NT2/D1 (cell line): ENCODE measurements at regions not wholly inside any gene's neighbourhood (a gene's known extent, or its start where the extent isn't known, plus 50 kb on each side); places are given as distances from the start of the nearest gene placed in this dataset.
"Not testable (repeated sequence)": the region's sequence is repeated elsewhere in the genome, so short reads cannot be mapped to it uniquely, and the experiment has no call there.

Source experiments
- DNase-seq: peaks from one replicate; pipeline ENCODE4 v3.0.0-alpha.2; 2011; ENCODE audit warnings: low read depth, low spot score
- H3K27me3 ChIP-seq: 2 replicates; pipeline ENCODE4 v1.6.0; 2011; ENCODE audit warnings: mild to moderate bottlenecking; ENCODE audit not compliant: insufficient read length, insufficient read depth
- H3K36me3 ChIP-seq: 2 replicates; pipeline ENCODE4 v1.6.1; 2011; ENCODE audit warnings: mild to moderate bottlenecking, low read length, mixed read lengths; ENCODE audit not compliant: insufficient read depth, insufficient read length
- H3K4me1 ChIP-seq: 2 replicates; pipeline ENCODE4 v1.5.1; 2011; ENCODE audit not compliant: insufficient read depth, insufficient read length
- H3K4me3 ChIP-seq: 2 replicates; pipeline ENCODE4 v1.5.1; 2011; ENCODE audit warnings: low read depth; ENCODE audit not compliant: insufficient read length
- H3K9ac ChIP-seq: 2 replicates; pipeline ENCODE4 v1.6.0; 2011; ENCODE audit warnings: low read depth; ENCODE audit not compliant: insufficient read length
- H3K9me3 ChIP-seq: 2 replicates; pipeline ENCODE4 v1.5.1; 2011; ENCODE audit warnings: mild to moderate bottlenecking, low read length; ENCODE audit not compliant: insufficient read depth
- SUZ12 ChIP-seq: IDR thresholded peaks from 2 replicates; pipeline ENCODE4 v1.6.1; 2011; ENCODE audit not compliant: insufficient read length, insufficient read depth; ENCODE audit errors: extremely low read depth
- YY1 ChIP-seq: IDR thresholded peaks from 2 replicates; pipeline ENCODE4 v1.6.1; 2011; ENCODE audit not compliant: insufficient read length, insufficient read depth
- ZNF274 ChIP-seq: IDR thresholded peaks from 2 replicates; pipeline ENCODE4 v1.6.1; 2011; ENCODE audit warnings: mild to moderate bottlenecking, low read depth, low read length

DNA sequence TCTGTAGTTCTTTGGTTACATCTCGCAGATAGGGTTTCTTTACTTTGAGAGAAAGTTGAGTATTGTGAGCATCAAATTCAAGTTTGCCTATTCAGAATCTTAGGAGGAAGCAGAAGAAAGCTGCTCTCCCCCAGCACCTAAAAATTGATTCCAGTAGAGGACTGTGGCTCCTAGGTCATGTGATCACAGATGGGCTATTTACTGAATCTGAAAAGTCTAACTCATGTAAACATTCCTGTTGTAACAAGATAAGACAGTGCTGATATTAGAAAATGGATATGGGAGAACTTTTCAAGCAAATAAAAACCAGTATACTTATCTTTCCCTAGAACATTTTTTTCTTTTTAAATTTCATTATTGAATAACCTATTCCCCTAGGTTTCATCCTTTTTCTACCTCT is 308.4 kb upstream of the SLITRK3 start:
- Histone ChIP-seq H3K9me3 (peaks cover 6% of the 10 kb centered on the region; the same call in 1 of the 2 replicates), H3K27me3 (no peaks in the 10 kb centered on the region), H3K4me1 (no peaks in the 10 kb centered on the region), H3K36me3 (no peaks in the 10 kb centered on the region), H3K4me3 (no peak overlapping the region), H3K9ac (no peak overlapping the region)
- TF ChIP-seq ZNF274 (no peak), YY1 (no peak), SUZ12 (no peak)
- DNase-seq = no peak

DNA sequence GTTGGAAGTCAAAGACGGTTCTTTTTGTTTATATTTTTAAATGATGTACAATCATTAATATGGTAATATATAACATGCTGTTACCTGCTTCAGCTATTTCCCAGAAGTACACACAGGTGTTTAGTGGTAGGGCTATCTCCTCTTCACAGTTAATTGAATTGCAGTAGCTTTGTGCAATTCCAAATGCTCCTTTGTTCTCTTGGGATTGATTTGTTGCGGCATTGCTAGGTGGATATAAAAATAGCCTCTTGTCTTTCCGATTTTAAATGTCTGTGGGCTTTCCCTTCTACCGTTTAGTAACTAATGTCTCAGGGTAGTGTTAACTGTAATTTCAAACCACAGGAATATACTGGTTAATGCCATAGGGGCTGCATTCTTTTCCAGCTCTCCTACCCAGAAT is 307.6 kb upstream of the SLITRK3 start:
- Histone ChIP-seq H3K4me1 (no peaks in the 10 kb centered on the region), H3K4me3 (no peak overlapping the region), H3K36me3 (no peaks in the 10 kb centered on the region), H3K9ac (no peak overlapping the region), H3K9me3 (peaks cover 6% of the 10 kb centered on the region; the same call in 1 of the 2 replicates), H3K27me3 (no peaks in the 10 kb centered on the region)
- no peak for TF ChIP-seq YY1
- DNase-seq = no peak

DNA sequence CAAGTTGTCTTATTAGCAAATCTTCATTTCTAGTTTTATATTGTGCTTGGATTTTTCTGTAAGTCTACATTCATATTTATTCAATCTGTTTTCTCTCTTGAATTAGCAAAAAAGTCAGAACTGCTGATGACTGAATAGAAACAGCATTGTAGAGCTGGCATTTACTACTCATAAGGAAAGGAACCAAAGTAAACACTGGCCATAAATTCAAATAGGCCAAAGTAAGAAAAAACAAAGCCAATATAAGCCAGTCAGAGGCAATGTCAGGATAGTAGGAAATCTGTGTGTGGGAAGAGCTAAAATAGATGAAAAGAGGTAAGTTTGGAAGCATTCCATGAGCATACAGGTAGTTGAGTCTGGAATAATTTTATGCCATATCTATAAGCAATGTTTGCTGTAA is 307.2 kb upstream of the SLITRK3 start:
- Histone ChIP-seq H3K4me3 (no peak overlapping the region), H3K36me3 (no peaks in the 10 kb centered on the region), H3K9ac (no peak overlapping the region), H3K27me3 (no peaks in the 10 kb centered on the region), H3K9me3 (peaks cover 6% of the 10 kb centered on the region; the same call in 1 of the 2 replicates), H3K4me1 (no peaks in the 10 kb centered on the region)
- no peak for TF ChIP-seq YY1
- no peak for DNase-seq

DNA sequence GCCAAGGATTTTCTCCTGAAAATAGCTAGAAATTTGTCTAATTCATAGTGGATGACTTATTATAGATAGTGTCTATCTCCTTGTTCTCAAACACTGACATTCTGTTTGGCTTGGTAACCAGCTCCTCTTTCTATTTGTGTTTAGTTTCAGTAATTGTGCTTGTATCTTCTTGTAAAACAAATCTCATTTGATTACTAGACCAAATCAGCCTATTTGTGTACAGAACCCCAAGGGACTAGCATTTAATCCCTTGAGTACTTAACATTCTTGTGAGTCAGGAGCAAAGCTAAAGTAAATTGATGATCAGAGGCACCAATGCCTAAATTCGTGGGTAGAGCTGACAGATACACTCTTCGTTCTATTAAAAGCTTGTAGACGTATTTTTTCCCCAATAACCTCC is 306.5 kb upstream of the SLITRK3 start:
- no peaks in the 10 kb centered on the region for H3K36me3 ChIP-seq
- H3K4me1 ChIP-seq = no peaks in the 10 kb centered on the region
- DNase-seq = no peak
- no peak for TF ChIP-seq SUZ12
- no peak for TF ChIP-seq YY1
- no peak for TF ChIP-seq ZNF274
- peaks cover 6% of the 10 kb centered on the region; the same call in 1 of the 2 replicates for H3K9me3 ChIP-seq
- no peak overlapping the region for H3K4me3 ChIP-seq
- no peak overlapping the region for H3K9ac ChIP-seq
- no peaks in the 10 kb centered on the region for H3K27me3 ChIP-seq

DNA sequence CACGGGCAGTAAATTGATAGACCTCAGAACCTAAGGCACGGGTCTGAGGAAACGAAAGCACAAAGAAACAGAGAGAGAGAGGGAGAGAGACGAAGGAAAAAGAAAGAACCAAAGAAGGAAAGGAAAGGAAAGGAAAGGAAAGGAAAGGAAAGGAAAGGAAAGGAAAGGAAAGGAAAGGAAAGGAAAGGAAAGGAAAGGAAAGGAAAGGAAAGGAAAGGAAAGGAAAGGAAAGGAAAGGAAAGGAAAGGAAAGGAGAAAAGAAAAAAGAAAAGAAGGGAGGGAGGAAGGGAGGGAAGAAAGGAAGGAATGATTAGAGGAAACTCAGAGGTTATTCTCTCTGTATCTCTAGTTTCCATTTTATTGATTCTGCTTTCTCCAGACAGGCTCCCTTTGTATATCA is 302.6 kb upstream of the SLITRK3 start:
- DNase-seq, H3K9me3 ChIP-seq, H3K9ac ChIP-seq, H3K4me3 ChIP-seq, H3K36me3 ChIP-seq, H3K4me1 ChIP-seq, H3K27me3 ChIP-seq: not testable (repeated sequence)

DNA sequence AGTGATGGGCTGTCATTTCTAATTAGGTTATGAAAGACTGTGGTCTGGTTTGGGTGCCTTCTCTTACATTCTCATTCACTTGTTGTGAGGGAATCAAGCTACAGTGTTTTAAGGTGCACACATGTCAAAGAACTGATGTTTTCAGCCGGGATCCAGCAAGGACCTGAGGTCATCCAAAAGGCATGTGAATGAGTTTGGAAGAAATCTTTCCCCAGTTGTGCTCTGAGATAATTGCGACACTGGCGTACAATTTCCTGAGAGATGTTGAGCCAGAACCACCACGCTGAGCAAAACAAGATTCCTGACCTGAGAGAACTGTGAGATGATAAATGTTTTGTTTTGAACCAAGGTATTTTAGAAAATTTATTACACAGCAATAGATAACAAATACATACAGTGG is 295.3 kb upstream of the SLITRK3 start:
- TF ChIP-seq SUZ12 (no peak), ZNF274 (no peak), YY1 (no peak)
- Histone ChIP-seq H3K9ac (no peak overlapping the region), H3K36me3 (no peaks in the 10 kb centered on the region), H3K4me3 (no peak overlapping the region), H3K9me3 (no peaks in the 10 kb centered on the region), H3K4me1 (no peaks in the 10 kb centered on the region), H3K27me3 (no peaks in the 10 kb centered on the region)
- DNase-seq = no peak

DNA sequence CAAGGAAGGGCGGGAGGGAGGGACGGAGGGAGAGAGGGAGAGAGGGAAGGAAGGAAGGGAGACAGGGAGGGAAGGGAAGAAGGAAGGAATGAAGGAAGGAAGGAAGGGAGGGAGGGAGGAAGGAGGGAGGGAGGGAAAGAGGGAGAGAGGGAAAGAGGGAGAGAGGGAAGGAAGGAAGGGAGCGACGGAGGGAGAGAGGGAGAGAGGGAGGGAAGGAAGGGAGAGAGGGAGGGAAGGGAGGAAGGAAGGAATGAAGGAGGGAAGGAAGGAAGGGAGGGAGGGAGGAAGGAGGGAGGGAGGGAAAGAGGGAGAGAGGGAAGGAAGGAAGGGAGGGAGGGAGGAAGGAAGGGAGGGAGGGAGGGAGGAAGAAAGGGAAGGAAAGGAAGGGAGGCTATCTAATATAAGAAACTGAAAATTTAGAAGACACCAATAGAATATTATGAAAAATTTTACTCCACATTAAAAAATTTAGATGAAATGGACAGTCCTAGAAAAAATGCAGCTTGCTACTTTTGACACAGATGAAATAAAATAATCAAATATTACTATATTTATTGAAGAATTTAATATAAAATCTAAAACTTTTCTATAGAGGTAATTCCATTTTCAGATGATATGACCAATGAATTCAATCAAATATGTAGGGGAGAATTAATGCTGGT is 280.3 kb upstream of the SLITRK3 start:
- no peak overlapping the region for H3K4me3 ChIP-seq

DNA sequence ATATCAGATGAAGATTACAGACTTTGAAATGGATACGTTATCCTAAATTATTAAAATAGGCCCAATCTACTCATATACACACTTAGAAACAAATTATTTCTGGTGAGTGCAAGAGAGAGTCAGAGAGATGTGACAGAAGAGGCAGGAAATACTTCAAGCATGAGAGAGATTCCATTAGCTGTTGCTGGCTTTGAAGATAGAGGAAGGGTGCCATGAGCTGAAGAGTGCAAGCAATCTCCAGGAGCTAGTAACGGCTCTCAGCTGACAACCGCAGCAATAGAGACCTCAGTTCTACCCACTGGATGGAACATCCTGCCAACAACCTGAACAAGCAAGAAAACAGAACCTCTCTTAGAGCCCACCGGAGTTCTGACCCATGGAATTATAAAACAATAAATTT is 270.7 kb upstream of the SLITRK3 start:
- Histone ChIP-seq H3K4me1 (no peaks in the 10 kb centered on the region), H3K36me3 (no peaks in the 10 kb centered on the region), H3K4me3 (no peak overlapping the region), H3K9ac (no peak overlapping the region), H3K9me3 (no peaks in the 10 kb centered on the region), H3K27me3 (no peaks in the 10 kb centered on the region)
- no peak for DNase-seq
- no peak for TF ChIP-seq YY1

More for the DNA sequence above, 280.3 kb upstream of the SLITRK3 start:
- H3K9ac ChIP-seq = no peak overlapping the region
- H3K27me3 ChIP-seq = no peaks in the 10 kb centered on the region
- TF ChIP-seq YY1 = no peak
- no peak for TF ChIP-seq SUZ12
- no peak for TF ChIP-seq ZNF274
- H3K36me3 ChIP-seq = no peaks in the 10 kb centered on the region
- no peaks in the 10 kb centered on the region for H3K4me1 ChIP-seq
- DNase-seq = no peak
- no peaks in the 10 kb centered on the region for H3K9me3 ChIP-seq
